ENCODE measurements at regions not wholly inside any gene's neighbourhood (a gene's known extent, or its start where the extent isn't known, plus 50 kb on each side); places are given as distances from the start of the nearest gene placed in this dataset.
"Not testable (repeated sequence)": the region's sequence is repeated elsewhere in the genome, so short reads cannot be mapped to it uniquely, and the experiment has no call there.

- DNase-seq (ENCODE audit: low spot score) = no peak
Measured at GRCh38 chr1:101185421-101185820, 51.4 kb upstream of the S1PR1 start.

- no peak for DNase-seq (ENCODE audit: low spot score)
Measured at GRCh38 chr1:101183388-101183699, 53.5 kb upstream of the S1PR1 start.

- DNase-seq (ENCODE audit: low spot score) = no peak
Measured at GRCh38 chr1:101182627-101183387, 54.0 kb upstream of the S1PR1 start.

DNA sequence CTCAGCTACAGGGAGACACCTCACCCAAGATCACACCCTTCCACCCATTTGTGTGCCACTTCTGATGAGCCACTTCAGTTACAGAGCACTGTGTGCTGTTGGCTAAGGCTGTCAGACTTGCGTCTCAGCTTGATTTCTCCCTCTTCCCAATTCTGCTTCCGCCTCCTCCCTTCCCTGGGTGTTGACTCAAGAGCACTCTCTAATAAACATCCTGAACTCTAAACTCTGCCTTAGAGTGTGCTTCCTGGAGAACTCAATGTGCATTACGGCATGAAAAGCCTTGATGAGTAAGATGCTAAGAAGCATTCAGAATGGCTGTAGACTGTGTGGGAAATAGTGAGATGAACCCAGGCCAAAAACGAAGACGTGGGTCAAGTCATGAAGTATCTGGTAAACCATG is 54.9 kb upstream of the S1PR1 start:
- no peak for DNase-seq (ENCODE audit: low spot score)

DNA sequence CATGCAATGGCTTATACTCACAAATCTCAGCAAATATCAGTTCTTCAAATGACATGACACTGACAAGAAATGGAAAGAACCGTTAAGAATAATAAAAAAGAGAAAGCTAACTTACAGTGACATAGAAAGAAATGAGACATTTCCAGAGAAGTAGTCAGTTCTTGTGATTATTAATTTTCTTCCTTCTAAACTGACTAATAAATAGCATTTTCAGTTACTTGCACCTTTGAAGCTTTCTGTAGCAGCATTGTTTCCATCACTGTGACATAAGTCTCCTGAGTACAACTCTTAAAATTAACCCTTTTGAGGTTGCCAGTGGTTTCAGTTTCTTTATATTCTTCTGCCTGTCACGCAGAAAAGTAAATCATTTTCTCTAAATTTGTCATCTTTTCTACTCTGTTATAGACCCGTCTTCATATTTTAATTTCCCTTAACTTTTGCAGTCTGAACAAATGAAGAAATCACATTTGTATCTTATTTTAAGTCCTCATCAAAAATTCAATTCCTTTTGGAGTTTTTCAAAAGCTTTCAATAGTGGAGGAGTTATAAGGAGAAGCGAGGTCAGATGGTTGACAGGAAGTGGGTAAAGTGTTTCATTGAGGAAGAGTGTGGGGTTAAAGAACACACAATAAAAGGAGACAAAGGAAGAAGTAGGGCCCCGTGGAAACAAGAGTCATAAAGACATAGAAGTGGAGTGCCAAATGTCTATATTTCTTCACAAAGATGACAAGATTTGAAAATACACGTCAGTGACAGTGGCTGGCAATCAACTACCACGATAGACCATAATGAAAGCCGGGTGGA is 57.9 kb upstream of the S1PR1 start:
- no peak for DNase-seq (ENCODE audit: low spot score)

DNA sequence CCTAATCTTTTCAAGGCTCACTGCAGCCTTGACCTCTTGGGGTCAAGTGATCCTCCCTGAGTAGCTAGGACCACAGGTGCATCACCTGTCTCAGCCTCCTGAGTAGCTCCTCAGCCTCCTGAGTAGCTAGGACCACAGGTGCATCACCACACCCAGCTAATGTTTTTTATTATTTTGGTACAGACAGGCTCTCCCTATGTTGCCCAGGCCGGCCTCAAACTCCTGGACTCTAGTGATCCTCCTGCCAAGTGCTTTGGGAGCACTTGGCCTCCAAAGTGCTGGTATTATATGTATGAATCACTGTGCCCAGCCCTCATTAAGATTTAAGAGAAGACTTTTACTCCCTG is 58.5 kb upstream of the S1PR1 start:
- DNase-seq (ENCODE audit: low spot score) = no peak

DNA sequence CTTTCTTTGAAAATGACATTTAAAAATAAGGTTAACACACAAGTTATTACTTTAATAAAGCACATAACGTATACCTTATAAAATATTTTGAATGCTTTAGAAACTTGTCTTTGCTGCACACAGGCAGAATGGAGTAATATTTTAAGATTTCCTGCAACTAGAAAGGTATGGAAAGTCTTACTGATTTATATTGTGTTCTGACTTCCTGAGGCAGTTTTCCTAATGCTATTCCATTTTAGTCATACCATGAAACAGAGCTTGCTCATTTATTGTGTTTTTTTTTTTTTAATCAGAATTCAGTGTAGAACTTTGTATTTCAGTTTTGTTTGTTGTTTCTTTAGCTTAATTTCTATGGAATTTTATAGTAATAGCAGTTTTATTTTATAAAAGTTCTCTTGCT is 60.9 kb upstream of the S1PR1 start:
- no peak for DNase-seq (ENCODE audit: low spot score)

DNA sequence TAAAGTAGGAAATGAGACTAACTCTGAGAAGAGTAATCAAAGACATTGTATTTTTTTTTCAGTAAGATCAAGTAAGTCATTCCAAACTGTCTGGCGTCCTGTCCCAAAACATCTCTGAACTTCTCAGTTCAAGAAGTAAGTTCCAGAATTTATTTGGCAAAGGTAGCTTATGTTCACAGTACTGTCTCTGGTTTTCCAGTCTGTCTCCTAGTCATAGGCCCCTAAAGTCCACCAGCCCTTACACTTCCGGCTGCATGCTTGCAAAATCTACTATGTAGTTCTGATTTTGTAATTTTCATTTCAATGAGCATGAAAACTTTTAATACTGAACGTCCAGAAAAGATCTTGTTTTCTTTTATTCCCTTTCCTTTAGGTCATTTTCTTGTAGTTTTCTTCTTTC is 61.4 kb upstream of the S1PR1 start:
- DNase-seq (ENCODE audit: low spot score) = no peak

GRCh38 chr1:101174722-101175121 is 62.1 kb upstream of the S1PR1 start:
- DNase-seq (ENCODE audit: low spot score) = no peak

DNA sequence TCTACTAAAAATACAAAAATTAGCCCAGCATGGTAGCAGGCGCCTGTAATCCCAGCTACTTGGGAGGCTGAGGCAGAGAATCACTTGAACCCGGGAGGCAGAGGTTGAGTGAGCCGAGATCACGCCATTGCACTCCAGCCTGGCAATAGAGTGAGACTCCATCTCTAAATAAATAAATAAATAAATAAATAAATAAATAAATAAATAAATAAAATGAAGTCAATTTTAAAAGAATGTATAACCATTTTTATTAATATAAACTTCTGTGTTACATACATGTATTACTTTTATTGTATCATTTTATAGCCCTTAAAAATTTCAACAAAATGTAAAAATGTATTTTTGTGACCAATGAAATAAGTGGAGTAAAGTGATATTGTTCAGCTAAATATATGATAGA is 62.5 kb upstream of the S1PR1 start:
- DNase-seq (ENCODE audit: low spot score) = not testable (repeated sequence)

- no peak for DNase-seq (ENCODE audit: low spot score)
Measured at GRCh38 chr1:101170506-101171050, 66.2 kb upstream of the S1PR1 start.

- no peak for DNase-seq (ENCODE audit: low spot score)
Measured at GRCh38 chr1:101167891-101168290, 68.9 kb upstream of the S1PR1 start.

- no peak for DNase-seq (ENCODE audit: low spot score)
Measured at GRCh38 chr1:101166583-101167120, 70.2 kb upstream of the S1PR1 start.

DNA sequence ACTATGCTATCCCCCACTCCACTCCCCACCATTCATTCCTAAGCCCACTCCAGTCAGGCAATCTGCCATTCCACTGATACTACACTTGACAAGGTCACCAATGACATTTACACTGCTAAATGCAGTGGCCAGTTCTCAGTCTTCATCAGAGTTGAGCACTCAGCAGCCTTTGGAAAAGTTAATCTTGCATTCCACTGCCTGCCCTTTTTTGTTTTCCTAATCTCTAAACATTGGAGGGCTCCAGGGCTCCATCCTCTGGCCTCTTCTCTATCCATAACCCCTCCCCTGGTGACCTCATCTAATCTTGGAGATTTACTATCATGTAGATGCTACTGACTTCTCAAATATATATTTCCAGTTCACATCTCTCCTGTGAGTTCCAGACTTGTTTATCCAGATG is 70.9 kb upstream of the S1PR1 start:
- DNase-seq (ENCODE audit: low spot score) = no peak

- DNase-seq (ENCODE audit: low spot score) = no peak
Measured at GRCh38 chr1:101165532-101165931, 71.3 kb upstream of the S1PR1 start.

GRCh38 chr1:101164776-101165175 is 72.0 kb upstream of the S1PR1 start:
- DNase-seq (ENCODE audit: low spot score) = no peak

GRCh38 chr1:101162736-101163735 is 73.8 kb upstream of the S1PR1 start:
- no peak for DNase-seq (ENCODE audit: low spot score)

DNA sequence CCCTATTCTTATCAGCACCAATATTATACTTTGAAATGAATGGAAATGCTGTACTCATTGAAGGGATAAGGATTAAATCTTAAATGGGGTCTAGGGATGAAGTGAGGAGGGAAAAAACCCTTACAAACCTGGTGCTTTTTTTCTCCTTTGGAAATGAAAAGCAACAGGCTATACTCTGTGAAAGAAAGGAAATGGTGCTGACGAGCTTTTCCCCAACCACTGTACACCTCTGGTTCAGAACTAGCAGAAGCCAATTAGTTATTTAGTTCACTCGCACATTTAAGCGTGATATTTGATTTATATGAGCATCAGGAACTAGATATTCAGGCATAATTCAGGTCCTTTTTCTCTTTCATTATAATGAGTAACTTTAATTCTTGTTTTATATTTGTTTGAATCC is 74.5 kb upstream of the S1PR1 start:
- no peak for DNase-seq (ENCODE audit: low spot score)

DNA sequence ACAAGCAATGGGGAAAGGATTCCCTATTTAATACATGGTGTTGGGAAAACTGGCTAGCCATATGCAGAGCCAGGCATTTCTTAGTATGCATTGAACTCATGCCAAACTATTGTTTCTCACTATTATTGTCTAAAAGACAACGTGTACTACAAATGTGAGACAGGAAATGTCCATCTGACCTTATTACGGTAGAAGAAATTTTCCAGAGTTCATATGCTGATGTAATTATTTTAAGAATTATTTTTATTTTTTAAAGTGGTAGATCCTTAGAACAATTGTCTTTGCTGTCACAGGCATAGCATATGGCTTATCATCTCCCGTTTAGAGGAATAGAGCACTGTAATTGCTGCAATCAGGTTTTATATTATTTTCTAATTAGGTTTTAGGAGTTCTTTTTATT is 75.2 kb upstream of the S1PR1 start:
- no peak for DNase-seq (ENCODE audit: low spot score)

GRCh38 chr1:101158424-101158823 is 78.4 kb upstream of the S1PR1 start:
- no peak for DNase-seq (ENCODE audit: low spot score)

- DNase-seq (ENCODE audit: low spot score) = no peak
Measured at GRCh38 chr1:101154547-101154946, 82.3 kb upstream of the S1PR1 start.

GRCh38 chr1:101153692-101154091 is 83.1 kb upstream of the S1PR1 start:
- DNase-seq (ENCODE audit: low spot score) = no peak

All from cerebellar cortex (tissue), 1 donor.